ENCODE measurements at regions not wholly inside any gene's neighbourhood (a gene's known extent, or its start where the extent isn't known, plus 50 kb on each side); places are given as distances from the start of the nearest gene placed in this dataset.

DNA sequence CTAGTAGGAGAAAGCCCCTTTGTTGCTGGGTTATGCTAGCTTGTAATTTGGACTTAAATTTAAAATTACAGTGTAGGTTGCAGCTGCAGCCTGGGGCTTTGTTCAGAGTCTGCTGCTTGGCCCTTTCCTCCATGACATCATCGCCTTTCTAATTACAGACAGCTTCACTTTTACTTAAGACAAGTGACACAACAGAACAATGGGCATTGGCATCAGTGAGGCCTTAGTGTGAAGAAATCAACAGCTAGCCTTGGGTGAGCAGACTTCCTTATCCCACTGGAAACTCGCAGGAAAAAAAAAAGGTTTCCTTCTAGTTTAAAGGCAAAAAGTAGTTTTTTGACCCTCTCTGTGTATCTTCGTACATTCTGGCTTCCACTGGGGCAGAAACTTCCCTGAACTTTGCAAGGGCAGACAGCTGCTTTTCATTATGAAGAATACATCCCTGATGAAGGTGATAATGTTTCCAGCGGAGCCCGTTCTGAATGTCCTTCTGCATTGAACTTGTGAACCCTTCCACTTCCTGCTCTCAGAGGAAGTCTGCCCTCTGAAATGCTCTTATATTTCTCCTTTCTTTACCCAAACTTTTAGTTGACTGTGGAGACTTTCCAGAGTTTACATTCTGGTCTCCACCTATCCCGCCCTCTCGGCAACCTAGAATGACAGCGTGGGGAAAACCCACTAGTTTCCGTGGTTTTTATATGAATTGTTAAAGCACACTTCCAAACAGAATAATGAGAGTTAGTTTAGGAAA lies 123.2 kb upstream of the FAM9C start:
- peak; percentile 65 for DNase-seq (ENCODE audit: low spot score)
- H3K27me3 ChIP-seq = no peaks in the 10 kb centered on the region
- no peaks in the 10 kb centered on the region for H3K36me3 ChIP-seq
- H3K27ac ChIP-seq = peak overlapping the region; percentile 47 to 78
- H3K4me3 ChIP-seq = no peak overlapping the region
- peaks cover 0 to 11% of the 10 kb centered on the region in 2 donors for H3K4me1 ChIP-seq
- TF ChIP-seq, protein P1, sequence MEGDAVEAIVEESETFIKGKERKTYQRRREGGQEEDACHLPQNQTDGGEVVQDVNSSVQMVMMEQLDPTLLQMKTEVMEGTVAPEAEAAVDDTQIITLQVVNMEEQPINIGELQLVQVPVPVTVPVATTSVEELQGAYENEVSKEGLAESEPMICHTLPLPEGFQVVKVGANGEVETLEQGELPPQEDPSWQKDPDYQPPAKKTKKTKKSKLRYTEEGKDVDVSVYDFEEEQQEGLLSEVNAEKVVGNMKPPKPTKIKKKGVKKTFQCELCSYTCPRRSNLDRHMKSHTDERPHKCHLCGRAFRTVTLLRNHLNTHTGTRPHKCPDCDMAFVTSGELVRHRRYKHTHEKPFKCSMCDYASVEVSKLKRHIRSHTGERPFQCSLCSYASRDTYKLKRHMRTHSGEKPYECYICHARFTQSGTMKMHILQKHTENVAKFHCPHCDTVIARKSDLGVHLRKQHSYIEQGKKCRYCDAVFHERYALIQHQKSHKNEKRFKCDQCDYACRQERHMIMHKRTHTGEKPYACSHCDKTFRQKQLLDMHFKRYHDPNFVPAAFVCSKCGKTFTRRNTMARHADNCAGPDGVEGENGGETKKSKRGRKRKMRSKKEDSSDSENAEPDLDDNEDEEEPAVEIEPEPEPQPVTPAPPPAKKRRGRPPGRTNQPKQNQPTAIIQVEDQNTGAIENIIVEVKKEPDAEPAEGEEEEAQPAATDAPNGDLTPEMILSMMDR (IDR thresholded peaks at IDR 0.05) = no peak
- H3K9me3 ChIP-seq = no peaks in the 10 kb centered on the region

DNA sequence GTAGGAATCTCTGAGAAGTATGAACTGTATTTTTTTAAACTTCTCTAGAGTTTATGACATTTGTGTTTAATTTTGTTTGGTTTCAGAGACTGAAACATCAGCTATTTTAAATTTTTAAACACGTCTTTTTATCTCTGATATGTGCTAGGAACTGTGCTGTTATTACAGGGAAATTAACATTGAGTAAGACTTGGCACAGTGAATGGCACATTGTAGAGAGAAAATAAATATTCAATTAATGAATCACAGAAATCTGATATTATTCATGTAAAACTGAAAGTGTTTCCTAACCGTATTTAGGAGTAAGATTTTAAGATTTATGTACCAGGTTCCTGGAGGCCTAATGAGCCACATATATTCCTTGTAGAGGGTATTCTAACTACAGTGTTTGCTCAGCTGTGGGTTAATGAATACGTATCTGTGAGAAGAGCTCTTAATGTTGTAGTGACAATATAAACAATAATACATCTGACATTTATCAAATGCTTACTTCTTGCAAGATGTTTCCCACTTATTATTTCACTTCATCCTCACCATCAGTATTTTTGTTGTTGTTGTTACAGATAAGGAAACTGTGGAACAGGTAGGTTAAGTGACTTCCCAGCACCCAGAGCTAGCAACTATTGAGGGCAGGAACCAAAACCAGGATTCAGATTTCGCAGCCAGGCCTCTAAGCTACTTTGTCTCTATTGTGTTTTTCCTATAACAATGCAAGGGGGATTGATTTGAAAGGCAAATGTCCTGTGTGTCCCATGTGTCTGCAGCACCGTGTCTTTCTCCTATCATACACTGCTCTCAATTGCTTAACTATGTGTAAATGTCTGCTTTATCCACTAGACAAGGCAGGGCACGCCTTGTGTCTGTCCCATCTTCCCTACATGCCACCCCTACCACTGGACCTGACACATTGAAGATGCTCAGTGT lies 121.1 kb upstream of the FAM9C start:
- H3K4me1 ChIP-seq = peaks cover 0 to 24% of the 10 kb centered on the region in 2 donors
- H3K27me3 ChIP-seq = no peaks in the 10 kb centered on the region
- peak overlapping the region; percentile 40 to 41 for H3K27ac ChIP-seq
- TF ChIP-seq, protein P1 (IDR thresholded peaks at IDR 0.05) = no peak
- no peak overlapping the region for H3K4me3 ChIP-seq
- no peak for DNase-seq (ENCODE audit: low spot score)
- no peaks in the 10 kb centered on the region for H3K36me3 ChIP-seq
- no peaks in the 10 kb centered on the region for H3K9me3 ChIP-seq

DNA sequence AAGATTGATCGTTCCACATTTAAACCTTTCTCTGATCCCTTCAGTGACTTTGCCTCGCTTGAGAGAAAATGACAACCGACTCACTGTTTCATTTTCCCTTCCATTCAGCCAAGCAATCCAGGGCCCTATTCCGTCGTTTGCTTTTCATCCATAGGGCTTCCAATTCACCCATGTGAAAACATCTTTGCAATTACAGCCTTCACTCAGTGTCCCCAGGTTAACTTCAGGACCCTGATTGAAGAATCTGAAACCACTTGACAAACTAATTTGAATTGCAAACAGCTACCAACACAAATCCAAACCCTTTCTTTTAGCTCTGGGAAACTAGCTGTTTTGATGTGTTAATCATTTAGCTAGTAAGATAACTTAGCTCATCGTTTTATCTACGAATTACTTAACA lies 120.2 kb upstream of the FAM9C start:
- no peak for DNase-seq (ENCODE audit: low spot score)
- H3K4me1 ChIP-seq = peaks cover 0 to 26% of the 10 kb centered on the region in 2 donors
- peak overlapping the region; percentile 40 to 41 for H3K27ac ChIP-seq
- no peaks in the 10 kb centered on the region for H3K9me3 ChIP-seq
- no peaks in the 10 kb centered on the region for H3K27me3 ChIP-seq
- H3K4me3 ChIP-seq = no peak overlapping the region
- H3K36me3 ChIP-seq = no peaks in the 10 kb centered on the region
- TF ChIP-seq, protein P1 (IDR thresholded peaks at IDR 0.05) = no peak

DNA sequence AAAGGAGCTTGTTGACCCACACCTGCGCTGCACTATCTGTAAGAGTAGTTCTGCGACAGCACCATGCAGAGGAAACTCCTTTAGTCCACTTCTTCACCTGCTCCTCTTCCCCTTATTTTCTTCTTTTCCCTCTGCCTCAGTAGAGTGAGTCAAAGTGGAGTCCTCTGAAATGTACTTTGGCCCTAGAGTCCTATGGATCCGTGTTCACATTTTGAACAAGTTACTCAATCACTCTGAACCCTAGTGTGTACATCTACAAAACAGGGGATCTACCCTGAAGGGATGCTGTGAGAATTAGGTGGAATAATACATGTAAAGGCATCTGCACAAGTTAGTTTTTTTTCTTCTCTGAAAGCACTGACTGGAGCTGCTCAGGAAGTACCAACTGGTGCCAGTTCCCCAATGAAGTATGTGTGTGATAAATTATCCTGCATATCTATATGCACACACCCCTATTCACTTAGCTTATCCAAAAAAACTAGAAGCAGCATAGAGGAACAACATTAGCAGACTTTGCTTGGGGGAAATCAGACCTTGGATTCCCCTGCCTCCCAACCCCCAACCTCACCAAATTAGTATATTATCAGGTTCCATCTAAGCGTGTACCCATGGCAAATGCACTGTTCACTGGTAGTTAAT lies 118.5 kb upstream of the FAM9C start:
- no peaks in the 10 kb centered on the region for H3K36me3 ChIP-seq
- TF ChIP-seq, protein P1 (IDR thresholded peaks at IDR 0.05) = no peak
- no peak overlapping the region for H3K4me3 ChIP-seq
- no peak for DNase-seq (ENCODE audit: low spot score)
- H3K9me3 ChIP-seq = no peaks in the 10 kb centered on the region
- H3K27ac ChIP-seq = no peak overlapping the region
- H3K4me1 ChIP-seq = peaks cover 0 to 26% of the 10 kb centered on the region in 2 donors
- no peaks in the 10 kb centered on the region for H3K27me3 ChIP-seq

DNA sequence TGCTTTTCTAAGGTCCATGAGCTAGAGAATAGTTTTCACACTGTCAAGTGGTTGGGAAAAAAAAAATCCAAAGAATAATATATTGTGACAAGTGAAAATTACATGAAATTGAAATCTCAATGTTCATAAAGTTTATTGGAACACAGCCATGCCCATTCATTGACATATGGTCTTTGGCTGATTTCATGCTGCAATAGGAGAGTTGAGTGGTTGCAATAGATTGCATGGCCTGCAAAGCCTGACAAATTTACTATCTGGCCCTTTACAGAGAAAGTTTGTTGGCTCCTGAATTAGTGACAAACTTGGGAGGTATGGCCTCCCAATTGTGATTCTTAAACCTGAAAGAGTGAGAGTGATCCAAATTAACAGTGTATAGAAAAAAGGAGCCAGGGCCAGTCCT lies 115.5 kb upstream of the FAM9C start:
- TF ChIP-seq, protein P1 (IDR thresholded peaks at IDR 0.05) = no peak
- Histone ChIP-seq H3K27me3 (no peaks in the 10 kb centered on the region), H3K36me3 (no peaks in the 10 kb centered on the region), H3K27ac (no peak overlapping the region), H3K4me3 (no peak overlapping the region), H3K4me1 (peaks cover 0 to 15% of the 10 kb centered on the region in 2 donors), H3K9me3 (no peaks in the 10 kb centered on the region)
- no peak for DNase-seq (ENCODE audit: low spot score)
